GM12878 (cell line): ENCODE measurements at regions not wholly inside any gene's neighbourhood (a gene's known extent, or its start where the extent isn't known, plus 50 kb on each side); places are given as distances from the start of the nearest gene placed in this dataset.

ENCODE experiments used
- ATAC-seq: fragments of 200-7000 bp; cut with Tn5 transposase; 3 replicates; pipeline ENCODE4 v1.9.1; 2020; ENCODE audit warnings: mild to moderate bottlenecking, moderate library complexity
- BruUV-seq: library from RNA; stranded (reverse); fragments of 400-500 nt; replicated peaks from 2 replicates; lab custom pipeline; 2021; lab: Mats Ljungman, UMichigan
- CTCF ChIA-PET: fragments of 300-600 bp; sonication (Branson Sonifier 250); formaldehyde crosslinking; extraction: SDS; loops from one replicate; lab custom pipeline; 2021; ENCODE audit warnings: inconsistent platforms; lab: Yijun Ruan, JAX
- POLR2A ChIA-PET: fragments of 350-600 bp; formaldehyde crosslinking; extraction: SDS; loops from one replicate; lab custom pipeline; 2021; ENCODE audit warnings: inconsistent platforms; lab: Charles Lee
- RAD21 ChIA-PET: fragments of 300-600 bp; sonication (Branson Sonifier 250); formaldehyde crosslinking; loops from one replicate; lab custom pipeline; 2023; ENCODE audit warnings: antibody characterized with exemption; ENCODE audit not compliant: unreplicated experiment; lab: Charles Lee
- SMC1A ChIA-PET: fragments of 300-600 bp; sonication (Branson Sonifier 250); formaldehyde crosslinking; loops from one replicate; lab custom pipeline; 2023; ENCODE audit not compliant: unreplicated experiment, uncharacterized antibody; lab: Charles Lee
- DNase-seq: peaks from one replicate; pipeline ENCODE4 v3.0.0-alpha.2; 2011; ENCODE audit warnings: low read depth, low spot score
- FAIRE-seq: peaks from 3 replicates; lab custom pipeline; 2011; peaks lifted over from hg19 to GRCh38; lab: Jason Lieb, UNC
- H2AFZ ChIP-seq: 2 replicates; pipeline ENCODE4 v1.6.0; 2011; ENCODE audit warnings: low read depth, low read length, control low read depth; ENCODE audit not compliant: control insufficient read depth
- H3K27ac ChIP-seq: 2 replicates; pipeline ENCODE4 v1.5.1; 2011; ENCODE audit warnings: control low read depth; ENCODE audit not compliant: control insufficient read depth, insufficient read depth
- H3K27me3 ChIP-seq, 2 experiments: replicated peaks in 1 of 2; 2 replicates each; pipeline versions ENCODE4 v1.6.0 to v1.6.1; 2011; ENCODE audit warnings: low read length in 1 of 2; ENCODE audit not compliant: control insufficient read depth in 2 of 2, insufficient read depth in 2 of 2
- H3K36me3 ChIP-seq, 2 experiments: 2 replicates each; pipeline ENCODE4 v1.5.1; 2011; ENCODE audit warnings: low read length in 1 of 2; ENCODE audit not compliant: control insufficient read depth in 2 of 2, insufficient read depth in 2 of 2
- H3K4me1 ChIP-seq: 2 replicates; pipeline ENCODE4 v1.6.1; 2011; ENCODE audit warnings: mild to moderate bottlenecking, low read length, moderate library complexity, mixed read lengths; ENCODE audit not compliant: control insufficient read depth, insufficient read depth
- H3K4me2 ChIP-seq: 2 replicates; pipeline ENCODE4 v1.6.0; 2011; ENCODE audit warnings: control low read depth; ENCODE audit not compliant: control insufficient read depth, insufficient read depth
- H3K4me3 ChIP-seq: fragments of 200-600 bp; sonication (generic); 2 replicates; pipeline ENCODE4 v1.5.1; 2016
- H3K79me2 ChIP-seq: 2 replicates; pipeline ENCODE4 v1.6.0; 2011; ENCODE audit warnings: low read length; ENCODE audit not compliant: control insufficient read depth, insufficient read depth
- H3K9ac ChIP-seq: 2 replicates; pipeline ENCODE4 v1.8.0; 2011; ENCODE audit warnings: low read length, control low read depth, mixed read lengths; ENCODE audit not compliant: control insufficient read depth, insufficient read depth
- H3K9me3 ChIP-seq: replicated peaks from 3 replicates; pipeline ENCODE4 v1.5.1; 2011; ENCODE audit warnings: mild to moderate bottlenecking, low read length; ENCODE audit not compliant: control insufficient read depth, insufficient read depth
- H4K20me1 ChIP-seq: 2 replicates; pipeline ENCODE4 v1.6.0; 2011; ENCODE audit not compliant: control insufficient read depth, insufficient read depth
- CEBPZ ChIP-seq: fragments of 150-350 bp; IDR thresholded peaks from 2 replicates; pipeline ENCODE4 v1.6.1; 2016; ENCODE audit warnings: low read depth, low read length
- CHD4 ChIP-seq: fragments of 200-600 bp; sonication (generic); IDR thresholded peaks from 2 replicates; pipeline ENCODE4 v1.6.1; 2016; ENCODE audit warnings: mild to moderate bottlenecking
- HDGF ChIP-seq: fragments of 450-650 bp; IDR thresholded peaks from 2 replicates; pipeline ENCODE4 v1.6.1; 2016; ENCODE audit warnings: antibody characterized with exemption
- WGBS: methylation state at CpG from one replicate; pipeline ENCODE4 v1.1.6; 2016; ENCODE audit warnings: low lambda C conversion rate; ENCODE audit not compliant: insufficient replicate concordance, insufficient coverage; ENCODE audit errors: missing lambda C conversion rate; 5-methylcytosine and 5-hydroxymethylcytosine counted together
- in situ Hi-C: fragments of 300-500 bp; cut with MboI; formaldehyde crosslinking; loops from 9 replicates; pipeline ENCODE4 v1.14.3; 2018; ENCODE audit warnings: mixed read lengths
- intact Hi-C: fragments of 100-400 bp; cut with micrococcal nuclease; formaldehyde crosslinking; loops from one replicate; pipeline ENCODE4 v1.14.2; 2022; ENCODE audit not compliant: unreplicated experiment
- TF ChIP-seq, protein P1 (sequence below): fragments of 450-650 bp; formaldehyde crosslinking; IDR thresholded peaks from 2 replicates; pipeline ENCODE4 v1.4.0; 2020; ENCODE audit warnings: mild to moderate bottlenecking, moderate library complexity

DNA sequence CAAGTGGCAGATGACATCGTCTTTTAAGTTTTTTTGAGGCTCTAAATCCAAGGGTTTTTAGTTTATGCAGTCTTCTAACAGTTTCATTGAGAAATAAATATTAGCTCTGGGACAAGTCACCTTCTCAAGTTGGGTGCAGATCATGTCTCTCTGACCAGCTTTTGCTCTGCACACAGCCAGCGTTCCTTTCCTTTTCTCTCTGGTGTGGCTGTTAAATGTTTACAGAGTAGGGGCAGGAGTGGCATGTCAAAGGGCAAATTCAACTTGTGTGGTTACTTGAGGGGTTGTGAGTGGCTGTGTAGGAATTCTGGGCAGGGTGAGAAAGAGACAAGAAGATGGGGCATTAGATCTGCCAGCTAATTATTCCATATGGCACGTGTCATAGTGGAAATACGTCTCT lies 187.5 kb upstream of the HMHB1 start:
- ATAC-seq (no peak), DNase-seq (no peak)
- no TSS peak for BruUV-seq
- Histone ChIP-seq H3K27ac (no peak overlapping the region), H3K36me3 (no peaks in the 10 kb centered on the region), H3K79me2 (no peaks in the 10 kb centered on the region), H4K20me1 (no peaks in the 10 kb centered on the region), H3K9me3 (no peaks in the 10 kb centered on the region)
- ChIA-PET POLR2A (interaction anchor here (0.6 kb wide), 1 partner anchor 33 kb away, joined by 3 read pairs; no protein-coding TSS in a partner anchor), RAD21 (interaction anchor here (0.9 kb wide), 1 partner anchor 50 kb away, joined by 3 read pairs; no protein-coding TSS in a partner anchor)
- TF ChIP-seq, protein P1, sequence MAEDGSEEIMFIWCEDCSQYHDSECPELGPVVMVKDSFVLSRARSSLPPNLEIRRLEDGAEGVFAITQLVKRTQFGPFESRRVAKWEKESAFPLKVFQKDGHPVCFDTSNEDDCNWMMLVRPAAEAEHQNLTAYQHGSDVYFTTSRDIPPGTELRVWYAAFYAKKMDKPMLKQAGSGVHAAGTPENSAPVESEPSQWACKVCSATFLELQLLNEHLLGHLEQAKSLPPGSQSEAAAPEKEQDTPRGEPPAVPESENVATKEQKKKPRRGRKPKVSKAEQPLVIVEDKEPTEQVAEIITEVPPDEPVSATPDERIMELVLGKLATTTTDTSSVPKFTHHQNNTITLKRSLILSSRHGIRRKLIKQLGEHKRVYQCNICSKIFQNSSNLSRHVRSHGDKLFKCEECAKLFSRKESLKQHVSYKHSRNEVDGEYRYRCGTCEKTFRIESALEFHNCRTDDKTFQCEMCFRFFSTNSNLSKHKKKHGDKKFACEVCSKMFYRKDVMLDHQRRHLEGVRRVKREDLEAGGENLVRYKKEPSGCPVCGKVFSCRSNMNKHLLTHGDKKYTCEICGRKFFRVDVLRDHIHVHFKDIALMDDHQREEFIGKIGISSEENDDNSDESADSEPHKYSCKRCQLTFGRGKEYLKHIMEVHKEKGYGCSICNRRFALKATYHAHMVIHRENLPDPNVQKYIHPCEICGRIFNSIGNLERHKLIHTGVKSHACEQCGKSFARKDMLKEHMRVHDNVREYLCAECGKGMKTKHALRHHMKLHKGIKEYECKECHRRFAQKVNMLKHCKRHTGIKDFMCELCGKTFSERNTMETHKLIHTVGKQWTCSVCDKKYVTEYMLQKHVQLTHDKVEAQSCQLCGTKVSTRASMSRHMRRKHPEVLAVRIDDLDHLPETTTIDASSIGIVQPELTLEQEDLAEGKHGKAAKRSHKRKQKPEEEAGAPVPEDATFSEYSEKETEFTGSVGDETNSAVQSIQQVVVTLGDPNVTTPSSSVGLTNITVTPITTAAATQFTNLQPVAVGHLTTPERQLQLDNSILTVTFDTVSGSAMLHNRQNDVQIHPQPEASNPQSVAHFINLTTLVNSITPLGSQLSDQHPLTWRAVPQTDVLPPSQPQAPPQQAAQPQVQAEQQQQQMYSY (CRISPR knock-in tag): no peak
- no peak for TF ChIP-seq HDGF
- no peak for TF ChIP-seq CHD4
- no peak for TF ChIP-seq CEBPZ
- TF ChIP-seq, all 136 proteins: peak for 0
- ChIA-PET CTCF (interaction anchor here (1.0 to 1.1 kb wide), 2 partner anchors 9 to 12 kb away, joined by 3 read pairs; no protein-coding TSS in a partner anchor), SMC1A (interaction anchor here (0.6 to 1.6 kb wide), 6 partner anchors 9 to 113 kb away, joined by 3 to 5 read pairs (median 4); no protein-coding TSS in a partner anchor)
- in situ Hi-C loops: no loop called here
- Histone ChIP-seq H3K4me1 (no peaks in the 10 kb centered on the region), H2AFZ (no peak overlapping the region), H3K9ac (no peak overlapping the region), H3K4me2 (no peak overlapping the region), H3K4me3 (no peak overlapping the region), H3K27me3 (no peaks in the 10 kb centered on the region)
- 67% methylated on average over 4 of the region's 4 CpGs for WGBS
- no peak for FAIRE-seq
- intact Hi-C loops: no loop called here
